Rectal smooth muscle tissue (tissue), 1 donor: ENCODE measurements at regions not wholly inside any gene's neighbourhood (a gene's known extent, or its start where the extent isn't known, plus 50 kb on each side); places are given as distances from the start of the nearest gene placed in this dataset.
"Not testable (repeated sequence)": the region's sequence is repeated elsewhere in the genome, so short reads cannot be mapped to it uniquely, and the experiment has no call there.

ENCODE experiments used
- H3K27ac ChIP-seq: one replicate; pipeline ENCODE4 v1.7.0; 2013; ENCODE audit warnings: low read depth, low read length, inconsistent platforms
- H3K27me3 ChIP-seq: one replicate; pipeline ENCODE4 v1.7.0; 2013; ENCODE audit warnings: low read length; ENCODE audit not compliant: control insufficient read depth, insufficient read depth
- H3K36me3 ChIP-seq: one replicate; pipeline ENCODE4 v1.7.0; 2013; ENCODE audit warnings: low read length; ENCODE audit not compliant: control insufficient read depth, insufficient read depth
- H3K4me1 ChIP-seq: one replicate; pipeline ENCODE4 v1.7.0; 2013; ENCODE audit warnings: low read length; ENCODE audit not compliant: control insufficient read depth, insufficient read depth
- H3K4me3 ChIP-seq: one replicate; pipeline ENCODE4 v1.7.0; 2013; ENCODE audit warnings: low read length
- H3K9ac ChIP-seq: one replicate; pipeline ENCODE4 v1.7.0; 2013; ENCODE audit warnings: low read length

DNA sequence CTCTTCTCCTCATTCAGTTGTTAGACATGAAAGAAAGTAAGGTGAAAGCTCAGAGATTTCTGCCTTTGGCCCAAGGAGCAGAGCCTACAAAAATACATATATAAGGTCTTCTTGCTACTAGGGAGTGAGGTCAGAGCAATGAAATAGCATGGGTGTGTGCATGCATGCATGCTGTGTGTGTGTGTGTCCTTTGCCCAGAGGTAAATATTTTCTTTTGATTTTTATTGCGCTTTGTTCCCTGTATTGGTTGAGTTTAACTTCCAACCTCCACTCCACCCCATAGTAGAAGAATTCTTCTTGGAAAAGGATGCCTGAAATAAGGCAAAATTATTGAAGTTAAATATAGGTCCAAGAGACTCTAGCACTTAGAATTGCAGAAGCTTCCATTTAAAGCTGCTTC lies 248.0 kb upstream of the PTGER4 start:
- H3K4me3 ChIP-seq, result no peak overlapping the region
- H3K4me1 ChIP-seq, result no peaks in the 10 kb centered on the region
- no peak overlapping the region for H3K9ac ChIP-seq
- H3K27me3 ChIP-seq, result no peaks in the 10 kb centered on the region
- no peak overlapping the region for H3K27ac ChIP-seq
- H3K36me3 ChIP-seq, result no peaks in the 10 kb centered on the region

DNA sequence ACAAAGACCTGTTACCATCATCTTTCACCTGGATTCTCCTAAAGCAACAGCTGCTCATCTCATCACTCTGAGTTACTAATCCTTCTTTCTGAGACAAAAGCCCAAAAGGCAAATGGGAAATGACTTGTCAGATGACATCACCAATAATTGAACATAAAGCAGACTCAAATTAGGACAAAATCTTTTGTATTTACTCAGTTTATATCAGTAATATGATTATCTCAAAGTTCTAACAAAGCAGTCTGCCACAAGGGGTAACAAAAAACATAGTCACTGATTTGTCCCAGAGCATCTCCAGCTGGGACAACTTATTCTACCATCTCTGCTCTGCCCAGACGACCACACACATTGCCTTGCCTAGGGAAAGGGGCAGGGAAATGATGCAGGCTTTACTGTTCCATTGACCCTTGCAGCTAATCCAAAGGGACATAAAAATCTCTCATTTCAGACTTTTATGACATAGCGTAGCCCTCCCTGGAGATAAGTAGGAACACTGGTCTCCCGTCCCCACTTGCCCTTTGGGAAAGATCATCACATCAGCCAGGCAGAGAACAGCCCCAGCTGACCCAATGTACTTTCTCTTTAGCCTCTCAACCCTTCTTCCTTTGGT lies 249.5 kb upstream of the PTGER4 start:
- Histone ChIP-seq H3K4me1 (no peaks in the 10 kb centered on the region), H3K9ac (no peak overlapping the region), H3K4me3 (no peak overlapping the region), H3K36me3 (no peaks in the 10 kb centered on the region), H3K27ac (no peak overlapping the region), H3K27me3 (no peaks in the 10 kb centered on the region)

- no peaks in the 10 kb centered on the region for H3K4me1 ChIP-seq
- no peaks in the 10 kb centered on the region for H3K36me3 ChIP-seq
- H3K4me3 ChIP-seq, result no peak overlapping the region
- H3K27me3 ChIP-seq, result no peaks in the 10 kb centered on the region
- H3K27ac ChIP-seq, result no peak overlapping the region
- no peak overlapping the region for H3K9ac ChIP-seq
Observed at GRCh38 chr5:40429258-40430100, 250.2 kb upstream of the PTGER4 start.

DNA sequence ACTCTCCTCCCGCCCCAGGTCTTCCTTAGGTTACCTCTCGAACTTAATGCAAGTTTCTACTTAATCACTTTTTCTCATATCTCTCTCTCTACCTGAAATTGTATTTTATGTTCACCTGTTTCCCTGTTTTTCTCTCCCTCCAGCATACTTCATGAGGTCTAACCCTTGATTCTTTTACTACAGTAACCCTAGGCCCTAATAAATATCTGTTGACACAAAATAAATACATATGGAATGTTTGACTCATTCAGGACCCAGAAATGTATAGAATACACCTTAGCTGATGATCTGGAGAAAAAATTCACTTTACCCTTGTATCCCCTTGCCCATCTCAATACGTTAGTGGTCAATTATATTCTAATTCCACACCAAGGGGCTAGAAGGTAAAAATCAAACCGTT lies 250.9 kb upstream of the PTGER4 start:
- no peak overlapping the region for H3K4me3 ChIP-seq
- no peak overlapping the region for H3K9ac ChIP-seq
- no peaks in the 10 kb centered on the region for H3K4me1 ChIP-seq
- no peaks in the 10 kb centered on the region for H3K36me3 ChIP-seq
- no peaks in the 10 kb centered on the region for H3K27me3 ChIP-seq
- H3K27ac ChIP-seq, result no peak overlapping the region

DNA sequence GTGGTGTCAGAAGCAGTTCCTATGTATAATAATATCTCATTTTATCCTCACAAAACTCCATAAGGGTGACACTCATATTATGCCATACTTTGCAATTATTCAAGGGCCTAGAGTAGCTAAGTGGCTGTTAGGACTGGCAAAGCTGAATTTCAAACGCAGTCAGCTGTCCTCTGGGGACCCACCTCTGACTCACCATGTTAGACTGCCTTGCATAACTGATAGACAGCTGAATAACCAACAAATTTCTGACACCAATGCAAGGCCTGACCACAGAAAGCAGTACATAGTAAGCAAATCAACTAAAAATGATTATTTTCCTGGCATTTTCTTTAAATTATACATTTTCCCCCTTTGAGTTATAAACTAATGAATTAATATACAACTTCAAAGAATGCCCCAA lies 251.6 kb upstream of the PTGER4 start:
- Histone ChIP-seq H3K4me3 (no peak overlapping the region), H3K9ac (no peak overlapping the region), H3K36me3 (no peaks in the 10 kb centered on the region), H3K27me3 (no peaks in the 10 kb centered on the region), H3K4me1 (no peaks in the 10 kb centered on the region), H3K27ac (no peak overlapping the region)

DNA sequence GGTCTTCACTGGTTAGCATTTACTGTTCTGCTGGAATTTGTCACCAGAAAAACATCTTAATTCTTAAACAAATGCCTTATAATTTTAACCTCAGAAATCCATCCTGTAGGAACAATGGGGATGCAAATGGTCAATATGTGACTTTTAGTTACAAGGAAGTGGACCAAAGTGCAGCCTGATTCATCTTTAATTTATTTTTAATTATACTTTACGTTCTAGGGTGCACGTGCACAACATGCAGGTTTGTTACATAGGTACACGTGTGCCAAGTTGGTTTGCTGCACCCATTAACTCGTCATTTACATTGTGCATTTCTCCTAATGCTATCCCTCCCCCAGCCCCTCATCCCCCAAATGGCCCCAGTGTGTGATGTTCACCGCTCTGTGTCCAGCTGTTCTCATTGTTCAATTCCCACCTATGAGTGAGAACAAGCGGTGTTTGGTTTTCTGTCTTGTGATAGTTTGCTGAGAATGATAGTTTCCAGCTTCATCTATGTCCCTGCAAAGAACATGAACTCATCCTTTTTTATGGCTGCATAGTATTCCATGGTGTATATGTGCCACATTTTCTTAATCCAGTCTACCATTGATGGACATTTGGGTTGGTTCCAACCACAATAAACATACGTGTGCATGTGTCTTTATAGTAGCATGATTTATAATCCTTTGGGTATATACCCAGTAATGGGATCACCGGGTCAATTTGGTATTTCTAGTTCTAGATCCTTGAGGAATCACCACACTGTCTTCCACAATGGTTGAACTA lies 262.5 kb upstream of the PTGER4 start:
- H3K4me3 ChIP-seq, H3K27ac ChIP-seq, H3K4me1 ChIP-seq, H3K27me3 ChIP-seq, H3K9ac ChIP-seq, H3K36me3 ChIP-seq: not testable (repeated sequence)

- no peaks in the 10 kb centered on the region for H3K27me3 ChIP-seq
- no peak overlapping the region for H3K27ac ChIP-seq
- H3K4me3 ChIP-seq, result no peak overlapping the region
- H3K9ac ChIP-seq, result no peak overlapping the region
- no peaks in the 10 kb centered on the region for H3K36me3 ChIP-seq
- no peaks in the 10 kb centered on the region for H3K4me1 ChIP-seq
Observed at GRCh38 chr5:40416588-40416987, 263.1 kb upstream of the PTGER4 start.

DNA sequence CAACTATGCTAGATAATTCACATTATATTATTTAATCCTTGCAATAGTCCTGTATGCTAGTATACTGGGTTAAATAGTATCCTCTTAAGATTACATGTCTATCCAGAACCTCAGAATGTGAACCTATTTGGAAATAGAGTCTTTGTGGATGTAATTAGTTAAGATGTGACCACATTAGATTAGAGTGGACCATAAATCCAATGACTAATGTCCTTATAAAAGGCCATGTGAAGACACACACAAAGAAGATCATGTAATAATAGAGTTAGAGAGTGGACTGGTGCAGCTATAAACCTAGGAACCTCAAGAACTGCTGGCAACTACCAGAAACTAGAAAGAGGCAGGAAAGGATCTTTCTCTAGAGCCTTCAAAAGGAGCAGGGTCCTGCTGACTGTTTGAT lies 263.6 kb upstream of the PTGER4 start:
- no peak overlapping the region for H3K4me3 ChIP-seq
- H3K27me3 ChIP-seq, result no peaks in the 10 kb centered on the region
- H3K9ac ChIP-seq, result no peak overlapping the region
- H3K27ac ChIP-seq, result no peak overlapping the region
- H3K4me1 ChIP-seq, result no peaks in the 10 kb centered on the region
- H3K36me3 ChIP-seq, result no peaks in the 10 kb centered on the region

DNA sequence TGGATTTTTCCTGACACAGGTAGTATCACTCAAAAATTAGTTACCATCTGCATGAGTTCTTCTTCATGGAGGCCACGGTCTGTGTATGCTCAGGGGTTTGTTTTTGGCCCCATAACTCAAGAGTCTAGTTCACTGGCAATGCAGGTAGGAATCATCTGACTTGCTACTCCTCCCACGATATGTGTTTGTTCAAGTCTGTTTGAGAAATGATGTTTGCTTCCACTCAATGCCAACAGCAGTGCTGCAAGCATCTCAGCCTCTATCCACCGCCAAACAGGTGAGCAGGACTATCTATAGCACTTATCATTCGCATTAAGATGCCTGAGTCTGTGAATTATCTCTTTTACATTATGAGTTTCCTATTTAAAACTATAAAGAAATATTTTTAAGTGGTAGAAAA lies 264.8 kb upstream of the PTGER4 start:
- Histone ChIP-seq H3K4me3 (no peak overlapping the region), H3K9ac (no peak overlapping the region), H3K4me1 (no peaks in the 10 kb centered on the region), H3K27me3 (no peaks in the 10 kb centered on the region), H3K27ac (no peak overlapping the region), H3K36me3 (no peaks in the 10 kb centered on the region)

DNA sequence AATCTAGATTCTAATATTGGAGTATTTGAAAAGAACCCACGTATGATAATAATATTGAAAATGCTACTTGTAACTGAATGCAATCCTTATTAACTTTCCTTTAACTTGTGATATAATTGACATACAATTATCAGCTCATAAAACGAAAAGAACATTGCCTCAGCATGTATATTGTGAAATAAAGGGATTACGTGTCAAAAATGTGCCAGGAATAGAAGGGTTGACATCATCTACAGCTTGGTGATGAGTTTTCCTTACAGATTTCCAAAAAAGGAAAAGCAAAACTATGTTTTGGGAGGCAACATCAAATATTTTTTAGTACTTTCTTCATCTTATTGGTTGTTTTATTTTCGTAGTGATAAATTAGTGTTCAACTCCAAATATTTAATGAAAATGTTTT lies 266.0 kb upstream of the PTGER4 start:
- H3K4me1 ChIP-seq, result no peaks in the 10 kb centered on the region
- no peak overlapping the region for H3K9ac ChIP-seq
- H3K4me3 ChIP-seq, result no peak overlapping the region
- H3K27me3 ChIP-seq, result no peaks in the 10 kb centered on the region
- H3K27ac ChIP-seq, result no peak overlapping the region
- H3K36me3 ChIP-seq, result no peaks in the 10 kb centered on the region

GRCh38 chr5:40412771-40413170 lies 266.9 kb upstream of the PTGER4 start:
- Histone ChIP-seq H3K36me3 (no peaks in the 10 kb centered on the region), H3K27ac (no peak overlapping the region), H3K27me3 (no peaks in the 10 kb centered on the region), H3K4me1 (no peaks in the 10 kb centered on the region), H3K4me3 (no peak overlapping the region), H3K9ac (no peak overlapping the region)

DNA sequence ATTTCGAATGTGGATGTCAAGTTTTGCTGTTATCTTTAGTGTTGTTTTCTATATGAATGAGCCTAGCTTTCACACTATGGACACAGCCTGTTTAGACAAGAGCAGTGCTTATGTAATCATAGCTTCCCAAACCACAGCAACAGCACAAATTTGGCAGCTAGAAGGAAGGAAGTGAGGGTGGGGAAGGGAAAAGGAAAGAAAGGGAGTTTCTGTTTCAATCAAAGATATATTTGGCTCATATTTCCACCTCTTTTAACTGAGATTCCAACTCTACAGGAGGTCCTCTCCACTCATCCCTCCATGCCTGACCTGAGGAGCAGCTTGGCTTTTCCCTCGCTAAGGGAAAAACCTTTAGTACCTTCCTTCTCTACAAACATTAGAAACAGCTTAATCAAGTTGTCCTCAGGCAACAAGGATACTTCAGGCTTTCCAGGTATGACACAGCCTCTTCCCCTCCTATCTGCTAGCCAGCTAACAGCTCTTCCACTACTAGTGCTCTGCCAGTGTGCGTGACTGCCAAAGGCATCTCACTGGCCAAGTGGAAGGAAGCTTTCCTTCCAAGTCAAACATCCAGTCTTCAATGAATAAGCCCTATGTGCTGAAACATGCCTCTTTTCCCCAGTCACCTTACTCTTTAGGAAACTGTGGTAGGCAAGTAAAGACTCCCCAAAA lies 268.6 kb upstream of the PTGER4 start:
- Histone ChIP-seq H3K4me1 (no peaks in the 10 kb centered on the region), H3K36me3 (no peaks in the 10 kb centered on the region), H3K9ac (no peak overlapping the region), H3K4me3 (no peak overlapping the region), H3K27me3 (no peaks in the 10 kb centered on the region), H3K27ac (no peak overlapping the region)
